ENCODE measurements at regions not wholly inside any gene's neighbourhood (a gene's known extent, or its start where the extent isn't known, plus 50 kb on each side); places are given as distances from the start of the nearest gene placed in this dataset.

- Mint-ChIP-seq H3K4me1 (ENCODE audit: low read depth, unreplicated experiment) (peaks cover 1% of the 10 kb centered on the region), H3K27ac (ENCODE audit: unreplicated experiment) (no peak overlapping the region), H3K27me3 (ENCODE audit: unreplicated experiment) (peaks cover 2% of the 10 kb centered on the region), H3K4me3 (ENCODE audit: unreplicated experiment) (no peak overlapping the region), H3K9me3 (ENCODE audit: unreplicated experiment) (no peaks in the 10 kb centered on the region), H3K36me3 (ENCODE audit: unreplicated experiment) (no peaks in the 10 kb centered on the region)
- TF ChIP-seq CTCF (IDR thresholded peaks at IDR 0.05; ENCODE audit: partially characterized antibody, unreplicated experiment), result no peak
- no peak for DNase-seq
Observed at GRCh38 chr9:106077731-106078130, 383.4 kb downstream of the TMEM38B start.

GRCh38 chr9:106082621-106083020 lies 388.3 kb downstream of the TMEM38B start:
- DNase-seq, result no peak
- Mint-ChIP-seq H3K9me3 (ENCODE audit: unreplicated experiment) (peaks cover 1% of the 10 kb centered on the region), H3K36me3 (ENCODE audit: unreplicated experiment) (no peaks in the 10 kb centered on the region), H3K4me1 (ENCODE audit: low read depth, unreplicated experiment) (peaks cover 1% of the 10 kb centered on the region), H3K27me3 (ENCODE audit: unreplicated experiment) (peaks cover 2% of the 10 kb centered on the region), H3K27ac (ENCODE audit: unreplicated experiment) (no peak overlapping the region), H3K4me3 (ENCODE audit: unreplicated experiment) (no peak overlapping the region)
- TF ChIP-seq CTCF (IDR thresholded peaks at IDR 0.05; ENCODE audit: partially characterized antibody, unreplicated experiment), result no peak

GRCh38 chr9:106084702-106085101 lies 390.4 kb downstream of the TMEM38B start:
- Mint-ChIP-seq H3K36me3 (ENCODE audit: unreplicated experiment) (peaks cover 9% of the 10 kb centered on the region), H3K9me3 (ENCODE audit: unreplicated experiment) (peaks cover 1% of the 10 kb centered on the region), H3K4me1 (ENCODE audit: low read depth, unreplicated experiment) (no peaks in the 10 kb centered on the region), H3K27me3 (ENCODE audit: unreplicated experiment) (no peaks in the 10 kb centered on the region), H3K27ac (ENCODE audit: unreplicated experiment) (no peak overlapping the region), H3K4me3 (ENCODE audit: unreplicated experiment) (no peak overlapping the region)
- DNase-seq, result no peak
- TF ChIP-seq CTCF (IDR thresholded peaks at IDR 0.05; ENCODE audit: partially characterized antibody, unreplicated experiment), result no peak

GRCh38 chr9:106085479-106085878 lies 391.1 kb downstream of the TMEM38B start:
- H3K4me1 Mint-ChIP-seq (ENCODE audit: low read depth, unreplicated experiment), result no peaks in the 10 kb centered on the region
- H3K36me3 Mint-ChIP-seq (ENCODE audit: unreplicated experiment), result peaks cover 9% of the 10 kb centered on the region
- H3K9me3 Mint-ChIP-seq (ENCODE audit: unreplicated experiment), result peaks cover 1% of the 10 kb centered on the region
- H3K27ac Mint-ChIP-seq (ENCODE audit: unreplicated experiment), result no peak overlapping the region
- DNase-seq, result no peak
- no peaks in the 10 kb centered on the region for H3K27me3 Mint-ChIP-seq (ENCODE audit: unreplicated experiment)
- no peak for TF ChIP-seq CTCF (IDR thresholded peaks at IDR 0.05; ENCODE audit: partially characterized antibody, unreplicated experiment)
- no peak overlapping the region for H3K4me3 Mint-ChIP-seq (ENCODE audit: unreplicated experiment)

GRCh38 chr9:106092083-106092482 lies 397.7 kb downstream of the TMEM38B start:
- Mint-ChIP-seq H3K27ac (ENCODE audit: unreplicated experiment) (no peak overlapping the region), H3K4me3 (ENCODE audit: unreplicated experiment) (no peak overlapping the region), H3K9me3 (ENCODE audit: unreplicated experiment) (peaks cover 3% of the 10 kb centered on the region), H3K36me3 (ENCODE audit: unreplicated experiment) (peaks cover 14% of the 10 kb centered on the region), H3K4me1 (ENCODE audit: low read depth, unreplicated experiment) (no peaks in the 10 kb centered on the region), H3K27me3 (ENCODE audit: unreplicated experiment) (no peaks in the 10 kb centered on the region)
- DNase-seq, result no peak
- TF ChIP-seq CTCF (IDR thresholded peaks at IDR 0.05; ENCODE audit: partially characterized antibody, unreplicated experiment), result no peak

Data from glutamatergic neuron (in vitro differentiated cells).